Gastroesophageal sphincter (tissue), 3 donors: ENCODE measurements at regions not wholly inside any gene's neighbourhood (a gene's known extent, or its start where the extent isn't known, plus 50 kb on each side); places are given as distances from the start of the nearest gene placed in this dataset.

ENCODE experiments used
- CTCF ChIP-seq, 4 experiments: fragments of 200-600 bp in 2 of 4; fragments of 450-650 bp in 2 of 4; sonication (generic) in 1 of 4; IDR thresholded peaks; one replicate each; pipeline ENCODE4 v1.5.1; 2017 to 2019; ENCODE audit warnings: antibody characterized with exemption in 4 of 4, mild to moderate bottlenecking in 2 of 4, moderate library complexity in 2 of 4
- EP300 ChIP-seq: sonication (generic); formaldehyde crosslinking; IDR thresholded peaks from one replicate; pipeline ENCODE4 v1.6.1; 2017; ENCODE audit warnings: antibody characterized with exemption, mild to moderate bottlenecking
- POLR2A ChIP-seq, 2 donors: fragments of 450-650 bp; IDR thresholded peaks; one replicate each; pipeline ENCODE4 v1.6.1; 2017; ENCODE audit warnings: antibody characterized with exemption in 2 of 2, mild to moderate bottlenecking in 2 of 2, moderate library complexity in 1 of 2
- POLR2AphosphoS5 ChIP-seq: sonication (generic); formaldehyde crosslinking; IDR thresholded peaks from one replicate; pipeline ENCODE4 v1.6.1; 2017; ENCODE audit warnings: antibody characterized with exemption

GRCh38 chr16:86018941-86019340 lies 120.0 kb downstream of the IRF8 start:
- no peak for TF ChIP-seq POLR2A (IDR thresholded peaks at IDR 0.05)
- no peak for TF ChIP-seq CTCF (IDR thresholded peaks at IDR 0.05)
- no peak for TF ChIP-seq EP300
- TF ChIP-seq POLR2AphosphoS5: no peak
